ENCODE measurements at regions not wholly inside any gene's neighbourhood (a gene's known extent, or its start where the extent isn't known, plus 50 kb on each side); places are given as distances from the start of the nearest gene placed in this dataset.

DNA sequence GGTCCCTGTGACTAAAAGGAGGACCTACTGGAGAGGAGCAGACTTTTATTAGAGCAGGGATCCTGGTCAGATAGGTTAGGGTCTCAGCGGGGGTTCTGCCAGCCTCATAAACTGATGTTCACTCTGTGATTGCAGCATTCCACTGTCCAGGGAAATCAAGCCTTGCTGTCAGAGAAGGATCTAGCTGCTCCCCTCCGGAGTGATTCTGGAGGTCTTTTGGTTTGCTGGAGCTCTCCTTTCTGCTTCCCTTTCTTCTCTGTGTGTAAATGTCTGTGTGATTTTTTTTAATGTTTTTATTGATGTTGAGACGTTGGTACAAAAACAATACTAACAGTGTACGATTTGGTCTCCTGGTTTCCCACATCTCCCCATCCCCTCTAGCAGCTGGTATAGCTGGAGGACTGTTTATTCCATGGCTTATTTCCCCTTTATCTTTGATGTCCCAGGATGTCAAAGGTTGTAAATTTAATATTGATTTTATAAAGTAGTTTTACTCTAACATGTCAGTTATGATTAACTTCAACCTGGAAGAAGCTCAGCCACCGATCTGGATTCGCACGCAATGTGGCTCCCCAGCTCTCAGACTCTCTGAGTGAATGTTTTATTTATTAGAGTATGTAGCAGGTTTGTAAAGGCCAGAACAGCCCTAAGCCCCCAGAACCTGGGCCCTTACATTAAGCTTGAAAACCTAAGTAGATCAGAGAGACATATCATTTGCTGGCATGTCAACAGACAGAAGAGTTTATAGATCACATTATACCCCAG lies 202.3 kb upstream of the G2E3 start:
- TF ChIP-seq, protein P1, sequence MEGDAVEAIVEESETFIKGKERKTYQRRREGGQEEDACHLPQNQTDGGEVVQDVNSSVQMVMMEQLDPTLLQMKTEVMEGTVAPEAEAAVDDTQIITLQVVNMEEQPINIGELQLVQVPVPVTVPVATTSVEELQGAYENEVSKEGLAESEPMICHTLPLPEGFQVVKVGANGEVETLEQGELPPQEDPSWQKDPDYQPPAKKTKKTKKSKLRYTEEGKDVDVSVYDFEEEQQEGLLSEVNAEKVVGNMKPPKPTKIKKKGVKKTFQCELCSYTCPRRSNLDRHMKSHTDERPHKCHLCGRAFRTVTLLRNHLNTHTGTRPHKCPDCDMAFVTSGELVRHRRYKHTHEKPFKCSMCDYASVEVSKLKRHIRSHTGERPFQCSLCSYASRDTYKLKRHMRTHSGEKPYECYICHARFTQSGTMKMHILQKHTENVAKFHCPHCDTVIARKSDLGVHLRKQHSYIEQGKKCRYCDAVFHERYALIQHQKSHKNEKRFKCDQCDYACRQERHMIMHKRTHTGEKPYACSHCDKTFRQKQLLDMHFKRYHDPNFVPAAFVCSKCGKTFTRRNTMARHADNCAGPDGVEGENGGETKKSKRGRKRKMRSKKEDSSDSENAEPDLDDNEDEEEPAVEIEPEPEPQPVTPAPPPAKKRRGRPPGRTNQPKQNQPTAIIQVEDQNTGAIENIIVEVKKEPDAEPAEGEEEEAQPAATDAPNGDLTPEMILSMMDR (IDR thresholded peaks at IDR 0.05) = no peak
- no peak for TF ChIP-seq POLR2A (IDR thresholded peaks at IDR 0.05)
